Lung (tissue), 11 donors: ENCODE measurements at regions not wholly inside any gene's neighbourhood (a gene's known extent, or its start where the extent isn't known, plus 50 kb on each side); places are given as distances from the start of the nearest gene placed in this dataset.
"Not testable (repeated sequence)": the region's sequence is repeated elsewhere in the genome, so short reads cannot be mapped to it uniquely, and the experiment has no call there.

Source experiments
- ATAC-seq: fragments of 200-7000 bp; cut with Tn5 transposase; one replicate; pipeline ENCODE4 v1.9.1; 2020; ENCODE audit warnings: moderate number of reproducible peaks; ENCODE audit not compliant: insufficient read depth, low FRiP score
- DNase-seq, 3 donors: peaks; one replicate each; pipeline ENCODE4 v3.0.0-alpha.2; 2013 to 2017
- H3K27ac ChIP-seq, 2 donors: one replicate each; pipeline ENCODE4 v1.5.1; 2013; ENCODE audit warnings: mild to moderate bottlenecking in 2 of 2, moderate library complexity in 2 of 2, control low read depth in 1 of 2, inconsistent platforms in 1 of 2, low read depth in 1 of 2, low read length in 1 of 2
- H3K27me3 ChIP-seq, 3 donors: one replicate each; pipeline ENCODE4 v1.5.1; 2013; ENCODE audit warnings: low read length in 2 of 3; ENCODE audit not compliant: control insufficient read depth in 3 of 3, insufficient read depth in 3 of 3
- H3K36me3 ChIP-seq, 4 donors: one replicate each; pipeline ENCODE4 v1.5.1; 2013; ENCODE audit warnings: low read length in 4 of 4, mild to moderate bottlenecking in 1 of 4, moderate library complexity in 1 of 4; ENCODE audit not compliant: control insufficient read depth in 4 of 4, insufficient read depth in 4 of 4
- H3K4me1 ChIP-seq, 5 donors: one replicate each; pipeline ENCODE4 v1.5.1; 2013; ENCODE audit warnings: low read length in 5 of 5, mild to moderate bottlenecking in 2 of 5, moderate library complexity in 1 of 5; ENCODE audit not compliant: control insufficient read depth in 5 of 5, insufficient read depth in 5 of 5
- H3K4me3 ChIP-seq: one replicate; pipeline ENCODE4 v1.5.1; 2013; ENCODE audit warnings: mild to moderate bottlenecking, control low read depth, moderate library complexity
- H3K9ac ChIP-seq, 2 donors: one replicate each; pipeline ENCODE4 v1.5.1; 2013; ENCODE audit warnings: low read length in 2 of 2, control low read depth in 1 of 2; ENCODE audit not compliant: insufficient read depth in 1 of 2
- H3K9me3 ChIP-seq, 4 donors: one replicate each; pipeline ENCODE4 v1.5.1; 2013; ENCODE audit warnings: low read length in 3 of 4, mild to moderate bottlenecking in 1 of 4, moderate library complexity in 1 of 4; ENCODE audit not compliant: control insufficient read depth in 4 of 4, insufficient read depth in 3 of 4
- CTCF ChIP-seq: IDR thresholded peaks from 2 replicates; pipeline ENCODE4 v1.5.1; 2012; ENCODE audit warnings: mild to moderate bottlenecking; ENCODE audit errors: control extremely low read depth, extremely low read depth
- WGBS, 2 donors: extraction: QIAGEN DNeasy Blood & Tissue Kit; methylation state at CpG; one replicate each; pipeline ENCODE4 v1.1.7; 2013; 5-methylcytosine and 5-hydroxymethylcytosine counted together
- donor health status: control.
- donor health status: control.
- donor health status: Bipolar disorder and iron deficiency.
- donor health status: healthy.
- donor health status: DM: yes; HTN: yes; CAD: no.

- no peak overlapping the region for H3K27ac ChIP-seq
- H3K9ac ChIP-seq: no peak overlapping the region
- no peaks in the 10 kb centered on the region for H3K36me3 ChIP-seq
- no peaks in the 10 kb centered on the region for H3K27me3 ChIP-seq
- ATAC-seq: no peak
- no peak for TF ChIP-seq CTCF
- WGBS, 2 donors: 61 to 64% methylated on average over 3 of the region's 3 CpGs
- H3K9me3 ChIP-seq: peaks cover 0 to 4% (median 0%) of the 10 kb centered on the region in 4 donors
- H3K4me3 ChIP-seq: no peak overlapping the region
- no peaks in the 10 kb centered on the region for H3K4me1 ChIP-seq
- DNase-seq: peak in 1 of 3 donors; percentile 2
These were observed 76.1 kb upstream of the DGKB start for GRCh38 chr7:14978687-14979086.

- 90 to 94% methylated on average over 5 of the region's 5 CpGs for WGBS, 2 donors
- ATAC-seq: no peak
- no peak for TF ChIP-seq CTCF
These were observed 72.1 kb upstream of the DGKB start for GRCh38 chr7:14974688-14975087.

DNA sequence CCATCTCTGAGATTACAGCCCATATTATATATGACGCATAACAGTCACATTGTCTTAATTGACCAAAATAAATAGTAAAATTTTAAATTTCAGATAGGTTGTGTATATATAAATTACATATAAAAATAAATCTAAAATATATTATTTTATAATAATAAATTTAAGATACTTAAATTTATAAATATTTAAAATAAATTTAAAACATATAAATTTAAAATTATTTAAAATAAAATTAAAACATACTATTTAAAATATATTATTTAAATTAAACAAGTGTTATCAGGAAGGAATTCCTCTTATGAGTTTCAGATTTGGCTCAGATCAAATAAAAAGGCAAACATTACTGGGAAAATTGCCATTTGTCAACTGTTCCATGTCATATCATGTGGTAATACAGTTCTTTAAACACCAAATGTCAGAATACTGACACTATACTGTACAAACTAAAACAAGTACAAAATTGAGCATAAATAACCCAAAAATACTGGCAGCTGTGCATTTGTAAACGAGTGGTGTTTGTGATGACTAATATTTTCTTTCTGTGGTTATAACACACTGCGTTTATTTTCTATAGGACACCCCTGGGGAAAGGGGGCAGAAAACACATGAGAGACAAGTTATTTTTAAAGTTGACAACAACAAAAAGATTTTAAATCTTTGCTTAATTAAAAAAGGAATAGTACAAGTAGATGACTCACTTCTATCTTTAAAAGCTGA lies 71.3 kb upstream of the DGKB start:
- no peak overlapping the region for H3K4me3 ChIP-seq
- H3K27ac ChIP-seq: no peak overlapping the region
- DNase-seq (no peak), ATAC-seq (no peak)
- 76 to 84% methylated on average over 3 of the region's 3 CpGs for WGBS, 2 donors
- H3K4me1 ChIP-seq: peaks cover 0 to 5% (median 0%) of the 10 kb centered on the region in 5 donors
- no peak for TF ChIP-seq CTCF
- no peaks in the 10 kb centered on the region for H3K27me3 ChIP-seq
- no peaks in the 10 kb centered on the region for H3K9me3 ChIP-seq
- H3K36me3 ChIP-seq: no peaks in the 10 kb centered on the region
- H3K9ac ChIP-seq: no peak overlapping the region

More at GRCh38 chr7:14974688-14975087, 72.1 kb upstream of the DGKB start:
- Histone ChIP-seq H3K27me3 (no peaks in the 10 kb centered on the region), H3K9ac (no peak overlapping the region), H3K4me3 (no peak overlapping the region), H3K9me3 (no peaks in the 10 kb centered on the region), H3K36me3 (no peaks in the 10 kb centered on the region), H3K27ac (no peak overlapping the region), H3K4me1 (peaks cover 0 to 5% (median 0%) of the 10 kb centered on the region in 5 donors)
- no peak for DNase-seq

GRCh38 chr7:14971678-14972077 lies 69.1 kb upstream of the DGKB start:
- ATAC-seq, H3K4me1 ChIP-seq, H3K9ac ChIP-seq, H3K9me3 ChIP-seq, H3K27me3 ChIP-seq, H3K4me3 ChIP-seq, DNase-seq, H3K27ac ChIP-seq, H3K36me3 ChIP-seq: not testable (repeated sequence)
- WGBS, 2 donors: 66 to 70% methylated on average over 4 of the region's 4 CpGs

GRCh38 chr7:14967376-14967775 lies 64.8 kb upstream of the DGKB start:
- not testable (repeated sequence) for H3K36me3 ChIP-seq, ATAC-seq, H3K4me1 ChIP-seq, H3K9me3 ChIP-seq, H3K9ac ChIP-seq, H3K27ac ChIP-seq, H3K4me3 ChIP-seq, H3K27me3 ChIP-seq, DNase-seq
- 92% methylated on average over 8 of the region's 8 CpGs for WGBS, 2 donors
